Hematopoietic multipotent progenitor cell treated with erythropoietin and hydrocortisone succinate and interleukin-3 and kit ligand, for 6 days (in vitro differentiated cells): ENCODE measurements at regions not wholly inside any gene's neighbourhood (a gene's known extent, or its start where the extent isn't known, plus 50 kb on each side); places are given as distances from the start of the nearest gene placed in this dataset.
"Not testable (repeated sequence)": the region's sequence is repeated elsewhere in the genome, so short reads cannot be mapped to it uniquely, and the experiment has no call there.

Experiments used
- DNase-seq: peaks from one replicate; pipeline ENCODE4 v3.0.0-alpha.2; 2015

DNA sequence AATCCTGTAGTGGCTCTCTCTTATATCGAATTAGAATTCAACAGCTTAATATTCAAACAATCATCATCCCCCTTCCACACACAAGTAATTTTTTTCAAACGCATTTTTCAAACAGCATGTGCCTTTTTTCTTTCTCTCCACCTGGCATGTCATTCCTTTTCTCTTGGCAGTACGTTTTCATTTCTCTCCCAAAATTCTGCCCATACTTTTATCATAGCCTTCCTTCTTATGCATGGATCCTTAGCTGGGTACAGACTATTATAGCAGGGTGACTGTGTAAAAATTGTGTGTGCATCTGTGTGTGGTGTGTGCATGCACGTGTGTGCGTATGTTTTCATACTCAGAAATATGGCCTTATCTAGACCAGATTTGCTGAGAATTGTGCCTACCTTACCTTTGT, 184.3 kb downstream of the ZC3H11B start:
- DNase-seq, result no peak

- DNase-seq, result no peak
Measured at GRCh38 chr1:219427989-219428388, 184.9 kb downstream of the ZC3H11B start.

- DNase-seq, result no peak
Measured at GRCh38 chr1:219427403-219427802, 185.5 kb downstream of the ZC3H11B start.

DNA sequence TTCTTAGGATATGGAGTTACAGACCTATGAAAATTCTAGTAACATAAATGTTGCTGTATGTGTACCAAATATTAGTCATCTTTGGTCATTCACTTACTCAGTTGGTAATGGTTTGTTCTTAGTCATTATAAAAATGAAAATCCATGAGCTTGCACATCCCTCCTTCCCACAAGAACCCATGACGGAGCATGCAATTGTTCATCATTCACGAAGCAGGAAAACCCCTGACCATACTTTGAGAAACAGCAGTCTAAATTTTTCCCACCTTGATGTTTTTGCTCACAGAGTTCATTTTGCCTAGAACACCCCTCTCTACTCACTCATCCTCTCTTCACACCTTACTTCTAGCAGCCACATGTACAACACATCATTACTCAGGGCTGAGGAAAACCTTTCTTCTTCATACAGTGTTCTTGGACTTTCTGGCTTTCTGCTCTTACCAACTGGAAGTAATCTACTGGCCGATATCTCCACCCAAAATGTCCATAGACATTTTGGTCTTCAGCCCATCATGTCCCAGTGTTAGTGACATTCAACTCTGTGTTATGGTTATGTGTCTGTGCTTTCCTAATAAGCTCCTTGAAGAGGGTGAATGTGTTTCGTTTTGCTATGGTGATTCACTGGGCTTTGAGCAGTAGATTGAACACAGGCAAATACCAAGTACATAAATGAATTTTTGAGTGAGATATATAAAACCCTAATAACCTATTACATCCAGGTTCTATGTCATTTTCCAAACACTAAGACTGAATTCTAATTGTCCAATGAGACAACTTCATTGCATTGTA, 189.9 kb downstream of the ZC3H11B start:
- no peak for DNase-seq

- no peak for DNase-seq
Measured at GRCh38 chr1:219420913-219421312, 192.0 kb downstream of the ZC3H11B start.

DNA sequence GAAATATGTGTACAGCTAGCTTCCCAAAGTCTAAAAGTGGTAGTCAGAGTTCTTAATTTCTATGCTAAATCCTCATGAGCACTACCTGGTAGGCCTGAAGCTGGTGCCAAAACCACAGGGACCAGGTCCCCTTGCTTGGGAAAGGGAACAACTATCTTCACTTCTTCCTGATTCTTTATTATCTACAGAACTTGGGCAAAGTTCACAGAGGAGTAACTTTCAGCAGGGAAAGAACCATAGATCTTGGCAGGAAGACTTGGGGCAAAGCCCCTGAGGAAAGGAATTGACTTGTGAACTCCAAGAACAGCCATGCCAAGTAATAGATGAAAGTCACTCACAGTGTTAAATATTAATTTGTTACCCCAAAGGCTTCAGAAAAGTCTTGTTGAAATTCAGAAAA, 193.0 kb downstream of the ZC3H11B start:
- DNase-seq, result no peak

- no peak for DNase-seq
Measured at GRCh38 chr1:219419065-219419464, 193.8 kb downstream of the ZC3H11B start.

- DNase-seq, result no peak
Measured at GRCh38 chr1:219417610-219418009, 195.3 kb downstream of the ZC3H11B start.

GRCh38 chr1:219416598-219417238, 196.2 kb downstream of the ZC3H11B start:
- peak; percentile 74 for DNase-seq

DNA sequence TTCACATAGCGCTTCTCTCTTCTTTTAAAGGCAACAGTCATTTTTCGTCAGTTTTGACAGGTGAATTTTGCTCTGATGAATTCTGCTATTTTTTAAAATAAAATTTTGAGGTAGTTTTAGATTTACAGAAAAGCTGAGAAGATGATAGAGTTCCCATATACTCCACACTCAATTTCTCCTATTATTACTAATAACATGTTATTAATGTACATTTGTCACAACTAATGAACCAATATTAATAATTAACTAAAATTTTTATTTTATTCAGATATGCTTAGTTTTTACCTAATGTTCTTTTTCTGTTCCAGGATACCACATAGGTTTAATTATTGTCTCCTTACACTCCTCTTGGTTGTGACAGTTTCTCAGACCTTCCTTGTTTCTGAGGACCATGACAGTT, 197.0 kb downstream of the ZC3H11B start:
- DNase-seq, result no peak

DNA sequence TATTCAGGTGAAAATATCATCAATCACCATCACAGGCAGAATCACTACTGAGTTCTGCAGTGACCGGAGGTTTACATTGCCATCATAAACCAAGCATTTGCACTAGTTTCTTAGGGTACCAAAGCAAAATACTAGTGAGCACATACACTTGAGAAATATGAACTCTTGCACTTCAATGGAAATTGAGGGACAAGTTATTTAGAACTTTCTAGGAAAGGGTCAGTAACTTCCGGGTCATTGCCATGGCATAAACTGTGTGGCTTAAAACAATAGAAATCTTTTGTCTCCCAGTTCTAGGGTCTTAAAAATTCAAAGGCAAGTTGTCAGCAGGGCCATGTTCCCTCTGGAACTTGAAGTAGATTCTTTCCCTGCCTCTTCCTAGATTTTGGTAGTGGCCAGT, 197.5 kb downstream of the ZC3H11B start:
- DNase-seq, result no peak

DNA sequence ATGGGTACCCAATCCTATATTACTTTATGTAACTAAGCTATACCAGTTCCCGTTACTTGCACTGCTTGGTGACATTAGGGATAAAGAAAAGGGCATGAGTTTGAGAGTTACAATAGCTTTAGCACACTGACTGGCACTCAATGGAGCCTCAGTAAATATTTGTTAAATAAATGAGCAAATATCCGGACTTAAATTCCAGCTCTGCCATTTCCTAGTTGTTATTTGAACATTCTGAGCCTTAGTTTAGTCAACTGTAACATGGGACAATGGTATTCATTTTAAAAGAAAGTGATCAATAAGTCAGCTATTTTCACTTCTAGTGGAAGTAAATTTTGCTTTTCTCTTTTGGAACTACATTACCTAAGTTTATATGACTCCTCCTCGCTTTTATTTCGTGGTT, 198.7 kb downstream of the ZC3H11B start:
- no peak for DNase-seq

- no peak for DNase-seq
Measured at GRCh38 chr1:219413536-219413935, 199.4 kb downstream of the ZC3H11B start.

DNA sequence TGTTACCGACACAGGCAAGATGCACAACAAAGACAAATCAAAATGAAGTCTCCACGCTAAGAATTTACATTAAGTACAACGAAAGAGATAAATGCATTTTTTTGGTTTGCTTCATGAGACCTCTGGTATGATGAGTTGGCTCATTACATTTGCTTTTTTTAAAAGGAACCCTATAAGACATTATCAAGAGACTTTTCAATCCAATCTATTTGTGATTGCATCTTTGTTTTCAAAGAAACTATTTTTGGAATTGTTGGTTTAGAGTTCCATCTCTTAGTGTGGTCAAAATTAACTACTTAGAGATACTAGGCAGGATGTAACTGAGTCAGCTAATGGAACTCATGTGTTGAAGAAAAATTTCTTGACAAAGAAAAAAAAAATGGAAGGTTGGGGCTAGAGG, 200.1 kb downstream of the ZC3H11B start:
- DNase-seq, result no peak

GRCh38 chr1:219410721-219411120, 202.2 kb downstream of the ZC3H11B start:
- not testable (repeated sequence) for DNase-seq

DNA sequence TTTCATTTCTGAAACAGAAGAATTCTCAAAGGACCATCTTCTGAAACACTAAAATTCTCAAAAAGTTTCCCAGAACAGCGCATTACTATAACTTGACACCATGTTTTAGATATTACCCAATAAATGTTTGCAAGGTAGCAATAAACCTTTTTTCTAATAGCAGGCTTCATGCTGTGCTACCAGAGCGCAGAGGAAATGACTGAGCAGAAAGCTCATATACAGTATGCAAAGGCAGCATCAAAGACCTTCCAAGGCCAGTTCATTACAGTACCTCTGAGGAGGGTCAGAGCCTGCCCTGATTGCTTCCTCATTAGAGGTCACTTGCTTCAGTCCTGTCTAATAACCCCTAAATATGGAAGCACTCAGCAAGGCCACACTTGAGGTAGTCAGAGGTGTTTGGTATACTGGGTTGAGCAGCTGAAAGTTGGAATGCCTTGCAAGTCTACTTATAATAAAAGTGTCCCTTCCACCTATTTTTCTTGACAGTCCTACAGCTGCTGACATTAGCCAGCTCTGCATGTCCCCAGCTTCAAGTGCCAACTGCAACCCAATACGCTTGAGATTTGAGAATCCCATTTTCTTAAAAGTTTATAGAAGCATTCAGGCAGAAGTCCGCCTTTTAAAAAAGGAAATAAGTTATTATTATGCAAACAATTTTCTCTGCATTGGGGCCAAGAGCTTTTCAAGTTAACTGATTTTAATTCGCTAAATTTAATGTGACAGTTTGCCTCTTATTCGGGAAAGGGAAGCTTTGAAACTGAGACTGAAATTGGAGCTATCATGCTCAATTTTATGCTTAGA, 207.2 kb downstream of the ZC3H11B start:
- no peak for DNase-seq

DNA sequence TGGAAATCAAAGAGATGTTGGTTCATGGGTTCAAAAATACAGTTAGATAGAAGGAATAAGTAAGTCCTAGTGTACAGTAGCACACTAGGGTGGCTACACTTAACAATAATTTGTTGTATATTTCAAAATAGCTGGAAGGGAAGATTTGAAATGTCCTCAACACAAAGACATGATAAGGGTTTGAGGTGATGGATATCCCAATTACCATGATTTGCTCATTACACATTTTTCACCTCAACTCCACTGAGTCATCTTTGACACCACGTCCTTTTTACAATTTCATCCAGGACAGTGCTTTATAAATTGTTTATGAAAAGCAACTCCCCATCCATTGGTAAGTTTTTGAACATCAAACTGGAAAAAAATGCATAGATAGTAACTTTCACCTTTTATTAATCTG, 208.3 kb downstream of the ZC3H11B start:
- no peak for DNase-seq

DNA sequence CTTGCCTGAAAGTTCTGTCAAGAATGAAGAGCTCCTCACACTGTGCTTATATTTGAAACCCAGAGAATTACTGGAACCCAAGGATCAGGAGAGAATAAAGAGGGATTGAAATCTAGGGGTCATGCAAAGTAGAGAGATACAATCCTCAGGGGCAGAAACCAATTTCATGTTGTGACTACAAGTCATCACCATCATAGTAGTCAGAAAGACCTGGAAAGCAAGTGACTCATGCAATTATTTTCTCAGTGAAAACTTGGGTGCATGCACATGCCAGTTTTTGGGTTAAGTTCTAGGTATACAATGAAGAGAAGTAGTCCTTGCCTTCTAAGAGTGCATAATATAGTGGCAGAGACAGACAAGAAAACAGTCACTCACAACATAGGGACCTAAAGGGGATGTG, 210.0 kb downstream of the ZC3H11B start:
- DNase-seq, result no peak

GRCh38 chr1:219401724-219402625, 210.9 kb downstream of the ZC3H11B start:
- DNase-seq, result no peak

GRCh38 chr1:219399446-219399845, 213.5 kb downstream of the ZC3H11B start:
- no peak for DNase-seq

- DNase-seq, result no peak
Measured at GRCh38 chr1:219398815-219399396, 214.0 kb downstream of the ZC3H11B start.

DNA sequence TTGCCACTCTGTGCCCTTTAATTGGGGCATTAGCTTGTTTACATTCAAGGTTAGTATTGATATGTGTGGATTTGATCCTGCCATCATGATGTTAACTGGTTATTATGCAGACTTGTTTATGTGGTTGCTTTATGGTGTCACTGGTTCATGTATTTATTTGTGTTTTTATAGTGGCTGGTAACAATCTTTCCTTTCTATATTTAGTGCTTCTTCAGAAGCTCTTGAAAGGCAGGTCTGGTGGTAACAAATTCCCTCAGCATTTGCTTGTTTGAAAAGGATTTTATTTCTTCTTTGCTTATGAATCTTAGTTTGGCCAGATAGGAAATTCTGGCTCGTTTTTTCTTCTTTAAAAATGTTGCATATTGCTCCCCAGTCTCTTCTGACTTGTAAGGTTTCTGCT, 215.4 kb downstream of the ZC3H11B start:
- DNase-seq, result no peak
